NCI-H2171 (cell line): ENCODE measurements at regions not wholly inside any gene's neighbourhood (a gene's known extent, or its start where the extent isn't known, plus 50 kb on each side); places are given as distances from the start of the nearest gene placed in this dataset.

ENCODE experiments used
- DNase-seq: peaks from one replicate; lab custom pipeline; 2025; lab: John Stamatoyannopoulos, UW

GRCh38 chr18:44065206-44065605 is 615.5 kb upstream of the SETBP1 start:
- DNase-seq = no peak

GRCh38 chr18:44066541-44066940 is 614.1 kb upstream of the SETBP1 start:
- no peak for DNase-seq

- DNase-seq = no peak
Observed at GRCh38 chr18:44067186-44067585, 613.5 kb upstream of the SETBP1 start.

GRCh38 chr18:44075038-44075437 is 605.6 kb upstream of the SETBP1 start:
- DNase-seq = no peak

- DNase-seq = no peak
Observed at GRCh38 chr18:44079606-44080005, 601.1 kb upstream of the SETBP1 start.

- DNase-seq = no peak
Observed at GRCh38 chr18:44080054-44080453, 600.6 kb upstream of the SETBP1 start.

- DNase-seq = no peak
Observed at GRCh38 chr18:44089732-44090131, 591.0 kb upstream of the SETBP1 start.

- no peak for DNase-seq
Observed at GRCh38 chr18:44090453-44090852, 590.2 kb upstream of the SETBP1 start.

GRCh38 chr18:44093253-44093652 is 587.4 kb upstream of the SETBP1 start:
- no peak for DNase-seq

- DNase-seq = no peak
Observed at GRCh38 chr18:44096016-44096415, 584.7 kb upstream of the SETBP1 start.

- peak; percentile 11 for DNase-seq
Observed at GRCh38 chr18:44098551-44099098, 582.1 kb upstream of the SETBP1 start.

GRCh38 chr18:44107187-44107586 is 573.5 kb upstream of the SETBP1 start:
- DNase-seq = no peak

GRCh38 chr18:44111337-44111736 is 569.4 kb upstream of the SETBP1 start:
- DNase-seq = no peak

GRCh38 chr18:44117821-44118220 is 562.9 kb upstream of the SETBP1 start:
- no peak for DNase-seq

GRCh38 chr18:44119607-44120006 is 561.1 kb upstream of the SETBP1 start:
- DNase-seq = no peak

GRCh38 chr18:44123743-44124142 is 556.9 kb upstream of the SETBP1 start:
- no peak for DNase-seq

- no peak for DNase-seq
Observed at GRCh38 chr18:44125446-44125845, 555.2 kb upstream of the SETBP1 start.

GRCh38 chr18:44126598-44126997 is 554.1 kb upstream of the SETBP1 start:
- DNase-seq = no peak

GRCh38 chr18:44128365-44128764 is 552.3 kb upstream of the SETBP1 start:
- no peak for DNase-seq

GRCh38 chr18:44130376-44130942 is 550.2 kb upstream of the SETBP1 start:
- peak; percentile 56 for DNase-seq

GRCh38 chr18:44133483-44133882 is 547.2 kb upstream of the SETBP1 start:
- DNase-seq = no peak

GRCh38 chr18:44134447-44134846 is 546.2 kb upstream of the SETBP1 start:
- DNase-seq = no peak

- DNase-seq = no peak
Observed at GRCh38 chr18:44135741-44136140, 544.9 kb upstream of the SETBP1 start.

- no peak for DNase-seq
Observed at GRCh38 chr18:44136326-44136725, 544.4 kb upstream of the SETBP1 start.
